Activated T-cell treated with anti-CD3 and anti-CD28 coated beads, Interleukin-2, amount 50 U/mL, for 24 hours (primary cell): ENCODE measurements at regions not wholly inside any gene's neighbourhood (a gene's known extent, or its start where the extent isn't known, plus 50 kb on each side); places are given as distances from the start of the nearest gene placed in this dataset.

Experiments
- DNase-seq: peaks from one replicate; pipeline ENCODE4 v3.0.0-alpha.2; 2020
- H3K27ac Mint-ChIP-seq: 2 replicates; pipeline ENCODE4 v1.8.0; 2020; ENCODE audit warnings: mild to moderate bottlenecking, mixed read lengths
- H3K27me3 Mint-ChIP-seq: 2 replicates; pipeline ENCODE4 v1.8.0; 2020; ENCODE audit warnings: mixed read lengths
- H3K36me3 Mint-ChIP-seq: 2 replicates; pipeline ENCODE4 v1.8.0; 2020; ENCODE audit warnings: low read depth, mixed read lengths
- H3K4me1 Mint-ChIP-seq: 2 replicates; pipeline ENCODE4 v1.8.0; 2020; ENCODE audit warnings: low read depth, mixed read lengths
- H3K4me3 Mint-ChIP-seq: 2 replicates; pipeline ENCODE4 v1.8.0; 2020; ENCODE audit warnings: mild to moderate bottlenecking, moderate library complexity, mixed read lengths
- H3K9me3 Mint-ChIP-seq: 2 replicates; pipeline ENCODE4 v1.8.0; 2020; ENCODE audit warnings: mixed read lengths

GRCh38 chr16:47777220-47777619, 316.1 kb downstream of the PHKB start:
- no peak for DNase-seq
- peaks cover 5% of the 10 kb centered on the region for H3K27me3 Mint-ChIP-seq
- no peak overlapping the region for H3K27ac Mint-ChIP-seq
- H3K9me3 Mint-ChIP-seq, result no peaks in the 10 kb centered on the region
- peaks cover 10% of the 10 kb centered on the region for H3K4me1 Mint-ChIP-seq
- H3K36me3 Mint-ChIP-seq, result no peaks in the 10 kb centered on the region
- no peak overlapping the region for H3K4me3 Mint-ChIP-seq

DNA sequence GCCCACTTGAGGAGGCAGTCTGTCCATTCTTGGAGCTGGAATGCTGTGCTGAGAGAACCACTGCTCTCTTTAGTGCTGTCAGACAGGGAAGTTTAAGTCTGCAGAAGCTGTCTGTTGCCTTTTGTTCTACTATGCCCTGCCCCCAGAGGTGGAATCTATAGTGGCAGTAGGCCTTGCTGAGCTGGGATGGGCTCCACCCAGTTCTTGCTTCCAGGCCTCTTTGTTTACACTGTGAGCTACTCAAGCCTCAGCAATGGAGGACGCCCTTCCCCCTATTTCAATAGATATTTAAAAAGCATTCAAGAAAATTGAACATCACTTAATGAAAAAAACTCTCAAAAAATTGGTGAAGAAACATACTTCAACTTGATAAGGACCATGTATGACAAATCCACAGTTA, 313.5 kb downstream of the PHKB start:
- no peak for DNase-seq
- no peaks in the 10 kb centered on the region for H3K9me3 Mint-ChIP-seq
- H3K27me3 Mint-ChIP-seq, result peaks cover 5% of the 10 kb centered on the region
- peaks cover 7% of the 10 kb centered on the region for H3K4me1 Mint-ChIP-seq
- no peak overlapping the region for H3K27ac Mint-ChIP-seq
- no peaks in the 10 kb centered on the region for H3K36me3 Mint-ChIP-seq
- H3K4me3 Mint-ChIP-seq, result no peak overlapping the region

- H3K4me1 Mint-ChIP-seq, result no peaks in the 10 kb centered on the region
- H3K27me3 Mint-ChIP-seq, result peaks cover 8% of the 10 kb centered on the region
- H3K36me3 Mint-ChIP-seq, result no peaks in the 10 kb centered on the region
- peaks cover 7% of the 10 kb centered on the region for H3K9me3 Mint-ChIP-seq
- H3K27ac Mint-ChIP-seq, result no peak overlapping the region
- no peak for DNase-seq
- no peak overlapping the region for H3K4me3 Mint-ChIP-seq
These were observed 292.5 kb downstream of the PHKB start for GRCh38 chr16:47753659-47754058.
